Immature natural killer cell (primary cell): ENCODE measurements at regions not wholly inside any gene's neighbourhood (a gene's known extent, or its start where the extent isn't known, plus 50 kb on each side); places are given as distances from the start of the nearest gene placed in this dataset.
"Not testable (repeated sequence)": the region's sequence is repeated elsewhere in the genome, so short reads cannot be mapped to it uniquely, and the experiment has no call there.

Experiments
- DNase-seq, 3 donors: peaks; one replicate each; pipeline ENCODE4 v3.0.0; 2022; ENCODE audit warnings: mixed read lengths in 1 of 3
- H3K27ac Mint-ChIP-seq, 6 donors: one replicate each; pipeline ENCODE4 v1.8.0; 2020; ENCODE audit warnings: mixed read lengths in 6 of 6, mild to moderate bottlenecking in 5 of 6, inconsistent platforms in 4 of 6, moderate library complexity in 3 of 6
- H3K27me3 Mint-ChIP-seq, 3 donors: one replicate each; pipeline ENCODE4 v1.8.0; 2020 to 2021; ENCODE audit warnings: low read depth in 3 of 3, mild to moderate bottlenecking in 3 of 3, mixed read lengths in 3 of 3, moderate library complexity in 3 of 3, inconsistent platforms in 1 of 3
- H3K36me3 Mint-ChIP-seq, 3 donors: one replicate each; pipeline ENCODE4 v1.8.0; 2020; ENCODE audit warnings: mixed read lengths in 3 of 3, inconsistent platforms in 2 of 3, mild to moderate bottlenecking in 2 of 3
- H3K4me1 Mint-ChIP-seq, 2 donors: one replicate each; pipeline ENCODE4 v1.8.0; 2020; ENCODE audit warnings: inconsistent platforms in 2 of 2, mild to moderate bottlenecking in 2 of 2, mixed read lengths in 2 of 2, moderate library complexity in 1 of 2
- H3K4me3 Mint-ChIP-seq, 5 donors: one replicate each; pipeline ENCODE4 v1.8.0; 2020; ENCODE audit warnings: mild to moderate bottlenecking in 5 of 5, mixed read lengths in 5 of 5, inconsistent platforms in 3 of 5, moderate library complexity in 3 of 5
- H3K9me3 Mint-ChIP-seq, 6 donors: one replicate each; pipeline ENCODE4 v1.8.0; 2020; ENCODE audit warnings: mild to moderate bottlenecking in 6 of 6, mixed read lengths in 6 of 6, inconsistent platforms in 4 of 6, moderate library complexity in 3 of 6

DNA sequence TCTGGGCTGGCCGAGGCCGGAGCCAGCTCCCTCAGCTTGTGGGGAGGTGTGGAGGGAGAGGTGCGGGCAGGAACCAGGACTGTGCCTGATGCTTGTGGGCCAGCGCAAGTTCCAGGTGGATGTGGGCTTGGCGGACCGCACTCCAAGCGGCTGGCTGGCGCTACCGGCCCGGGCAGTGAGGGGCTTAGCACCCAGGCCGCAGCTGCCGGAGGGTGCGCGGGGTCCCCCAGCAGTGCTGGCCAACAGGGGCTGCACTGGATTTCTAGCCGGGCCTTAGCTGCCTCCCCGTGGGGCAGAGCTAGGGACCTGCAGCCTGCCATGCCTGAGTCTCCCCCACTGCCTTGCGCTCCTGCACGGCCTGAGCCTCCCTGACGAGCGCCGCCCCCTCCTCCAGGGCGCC lies 242.8 kb downstream of the CCSER2 start:
- Mint-ChIP-seq H3K4me3 (no peak overlapping the region), H3K36me3 (no peaks in the 10 kb centered on the region), H3K4me1 (no peaks in the 10 kb centered on the region), H3K27ac (no peak overlapping the region), H3K9me3 (peaks cover 0 to 1% (median 0%) of the 10 kb centered on the region in 6 donors), H3K27me3 (peaks cover 0 to 4% (median 2%) of the 10 kb centered on the region in 3 donors)
- no peak for DNase-seq

- H3K27ac Mint-ChIP-seq = no peak overlapping the region
- peaks cover 0 to 2% (median 2%) of the 10 kb centered on the region in 3 donors for H3K27me3 Mint-ChIP-seq
- no peak for DNase-seq
- H3K36me3 Mint-ChIP-seq = no peaks in the 10 kb centered on the region
- no peaks in the 10 kb centered on the region for H3K9me3 Mint-ChIP-seq
- H3K4me3 Mint-ChIP-seq = no peak overlapping the region
- H3K4me1 Mint-ChIP-seq = no peaks in the 10 kb centered on the region
These were observed 245.7 kb downstream of the CCSER2 start for GRCh38 chr10:84574102-84574501.

- Mint-ChIP-seq H3K4me1 (no peaks in the 10 kb centered on the region), H3K4me3 (no peak overlapping the region), H3K9me3 (no peaks in the 10 kb centered on the region), H3K27ac (no peak overlapping the region), H3K36me3 (no peaks in the 10 kb centered on the region), H3K27me3 (peaks cover 0 to 4% (median 2%) of the 10 kb centered on the region in 3 donors)
- DNase-seq = no peak
These were observed 253.6 kb downstream of the CCSER2 start for GRCh38 chr10:84581976-84582375.

- H3K4me1 Mint-ChIP-seq = no peaks in the 10 kb centered on the region
- H3K36me3 Mint-ChIP-seq = no peaks in the 10 kb centered on the region
- no peak overlapping the region for H3K4me3 Mint-ChIP-seq
- no peaks in the 10 kb centered on the region for H3K9me3 Mint-ChIP-seq
- H3K27ac Mint-ChIP-seq = no peak overlapping the region
- H3K27me3 Mint-ChIP-seq = peaks cover 0 to 4% (median 2%) of the 10 kb centered on the region in 3 donors
- no peak for DNase-seq
These were observed 255.1 kb downstream of the CCSER2 start for GRCh38 chr10:84583501-84583900.

- peaks cover 0 to 2% (median 2%) of the 10 kb centered on the region in 3 donors for H3K27me3 Mint-ChIP-seq
- no peak overlapping the region for H3K27ac Mint-ChIP-seq
- DNase-seq = no peak
- no peaks in the 10 kb centered on the region for H3K4me1 Mint-ChIP-seq
- no peaks in the 10 kb centered on the region for H3K9me3 Mint-ChIP-seq
- no peak overlapping the region for H3K4me3 Mint-ChIP-seq
- H3K36me3 Mint-ChIP-seq = no peaks in the 10 kb centered on the region
These were observed 259.4 kb downstream of the CCSER2 start for GRCh38 chr10:84587789-84588188.

DNA sequence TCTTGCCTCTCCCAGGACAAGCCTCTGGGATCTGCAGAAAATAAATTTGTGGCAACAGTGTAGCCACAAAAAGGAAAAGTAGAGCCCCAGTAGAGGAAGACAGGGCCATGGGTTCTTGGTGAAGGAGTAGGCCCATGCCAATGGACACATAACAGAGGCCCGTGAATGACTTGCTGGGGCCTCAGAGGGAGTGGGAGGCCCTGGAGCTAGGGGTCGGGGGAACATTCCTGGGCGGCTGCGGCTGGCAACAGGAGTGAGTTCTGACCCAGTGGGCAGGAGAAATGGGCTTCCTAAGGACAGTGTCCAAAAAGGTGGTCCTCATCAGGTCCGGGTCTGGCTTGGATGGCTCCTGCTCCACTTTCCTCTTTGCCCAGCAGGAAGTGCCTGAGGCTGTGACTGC lies 260.0 kb downstream of the CCSER2 start:
- Mint-ChIP-seq H3K36me3 (no peaks in the 10 kb centered on the region), H3K9me3 (no peaks in the 10 kb centered on the region), H3K27me3 (peaks cover 0 to 2% (median 2%) of the 10 kb centered on the region in 3 donors), H3K4me1 (no peaks in the 10 kb centered on the region), H3K4me3 (no peak overlapping the region), H3K27ac (no peak overlapping the region)
- no peak for DNase-seq

- Mint-ChIP-seq H3K4me1 (no peaks in the 10 kb centered on the region), H3K36me3 (no peaks in the 10 kb centered on the region), H3K9me3 (no peaks in the 10 kb centered on the region), H3K27me3 (peaks cover 0 to 2% (median 2%) of the 10 kb centered on the region in 3 donors), H3K27ac (no peak overlapping the region), H3K4me3 (no peak overlapping the region)
- no peak for DNase-seq
These were observed 260.6 kb downstream of the CCSER2 start for GRCh38 chr10:84588971-84589370.

- Mint-ChIP-seq H3K27ac (no peak overlapping the region), H3K4me3 (no peak overlapping the region), H3K4me1 (no peaks in the 10 kb centered on the region), H3K36me3 (no peaks in the 10 kb centered on the region), H3K9me3 (no peaks in the 10 kb centered on the region), H3K27me3 (peaks cover 0 to 2% (median 2%) of the 10 kb centered on the region in 3 donors)
- no peak for DNase-seq
These were observed 261.3 kb downstream of the CCSER2 start for GRCh38 chr10:84589526-84590205.

DNA sequence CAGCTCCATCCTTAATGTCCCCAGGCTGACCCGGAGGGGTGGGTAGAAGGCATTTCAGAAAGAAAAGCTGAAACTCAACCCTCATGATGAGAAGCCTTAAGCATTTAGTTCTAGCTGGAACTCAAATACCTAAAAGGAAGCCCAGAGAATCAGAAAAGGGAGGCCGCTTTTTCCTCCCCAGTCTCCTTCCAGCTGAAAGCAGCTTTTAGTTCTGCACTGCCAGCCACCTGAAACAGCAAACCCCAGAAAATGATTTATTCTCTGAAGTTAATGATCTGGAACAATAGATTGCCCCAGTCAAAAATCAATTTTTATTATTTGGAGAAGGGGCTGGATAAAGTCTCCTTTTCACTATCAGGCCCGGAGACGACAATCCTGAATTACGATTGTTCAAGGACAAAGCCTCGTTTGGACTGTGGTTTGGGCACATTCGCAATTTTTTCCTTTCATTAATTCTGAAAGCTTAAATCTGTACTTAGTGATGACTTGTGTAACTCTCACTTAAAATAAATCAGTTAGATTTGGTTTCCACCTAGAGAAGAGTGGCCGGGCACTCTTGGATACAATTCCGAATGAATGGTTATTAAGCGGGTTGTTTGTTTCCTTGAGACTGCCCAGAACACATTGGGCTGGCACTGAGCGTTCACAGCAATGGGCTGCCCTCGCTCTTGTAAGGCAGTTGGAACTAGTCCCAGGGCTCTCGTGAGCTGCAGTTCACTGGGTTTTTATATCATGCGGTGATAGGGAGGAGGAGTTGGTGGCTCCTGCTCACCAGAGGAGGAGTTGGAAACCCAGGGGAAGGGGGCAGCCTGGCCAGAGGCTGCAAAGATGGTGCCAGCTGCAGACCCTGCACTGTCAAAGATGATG lies 262.2 kb downstream of the CCSER2 start:
- H3K9me3 Mint-ChIP-seq = no peaks in the 10 kb centered on the region
- H3K27me3 Mint-ChIP-seq = peaks cover 0 to 2% (median 0%) of the 10 kb centered on the region in 3 donors
- no peak overlapping the region for H3K27ac Mint-ChIP-seq
- no peaks in the 10 kb centered on the region for H3K4me1 Mint-ChIP-seq
- no peak for DNase-seq
- no peak overlapping the region for H3K4me3 Mint-ChIP-seq
- no peaks in the 10 kb centered on the region for H3K36me3 Mint-ChIP-seq

- H3K4me1 Mint-ChIP-seq = no peaks in the 10 kb centered on the region
- H3K36me3 Mint-ChIP-seq = no peaks in the 10 kb centered on the region
- no peaks in the 10 kb centered on the region for H3K9me3 Mint-ChIP-seq
- peaks cover 0 to 3% (median 2%) of the 10 kb centered on the region in 3 donors for H3K27me3 Mint-ChIP-seq
- no peak overlapping the region for H3K27ac Mint-ChIP-seq
- DNase-seq = no peak
- no peak overlapping the region for H3K4me3 Mint-ChIP-seq
These were observed 265.1 kb downstream of the CCSER2 start for GRCh38 chr10:84593506-84593905.

DNA sequence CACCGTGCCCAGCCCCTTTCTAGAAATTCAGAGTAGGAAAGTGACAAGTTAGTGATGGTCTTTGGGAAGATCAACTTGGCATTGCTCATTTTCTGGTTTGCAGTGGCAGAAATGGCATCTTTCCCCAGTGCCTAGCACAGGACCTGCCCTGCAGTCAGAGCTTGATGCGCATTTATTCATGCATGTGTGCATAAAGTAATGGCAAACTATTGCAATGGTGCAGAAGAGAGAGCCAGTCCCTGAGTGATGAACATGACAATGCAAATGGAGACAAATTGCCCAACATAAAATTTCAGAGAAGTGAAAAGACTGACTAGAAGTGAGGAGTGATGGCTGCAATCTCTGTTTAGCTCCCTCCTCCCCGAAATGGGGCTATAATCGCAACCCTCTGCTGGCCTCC lies 268.2 kb downstream of the CCSER2 start:
- Mint-ChIP-seq H3K4me3 (no peak overlapping the region), H3K9me3 (no peaks in the 10 kb centered on the region), H3K4me1 (no peaks in the 10 kb centered on the region), H3K27ac (no peak overlapping the region), H3K36me3 (no peaks in the 10 kb centered on the region), H3K27me3 (peaks cover 0 to 3% (median 2%) of the 10 kb centered on the region in 3 donors)
- no peak for DNase-seq

DNA sequence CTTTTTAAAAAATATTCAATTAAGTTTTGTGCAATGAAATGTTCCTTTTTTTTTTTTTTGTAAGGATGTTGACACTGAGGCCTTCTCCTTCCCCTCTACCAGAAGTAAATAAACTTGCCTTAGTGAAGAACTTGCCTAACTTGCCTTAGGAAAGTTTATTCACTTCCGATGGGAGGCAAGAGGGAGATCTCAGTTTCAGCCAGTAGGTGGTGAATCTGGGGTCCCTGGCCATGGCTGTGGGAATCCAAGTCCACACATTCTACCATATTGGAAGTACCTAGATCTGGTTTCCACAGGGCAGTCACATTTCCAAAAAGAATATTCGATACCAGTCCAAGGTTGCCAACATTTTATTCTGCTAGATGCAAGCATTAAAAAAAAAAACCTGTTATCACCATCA lies 270.9 kb downstream of the CCSER2 start:
- Mint-ChIP-seq H3K27ac (no peak overlapping the region), H3K27me3 (peaks cover 0 to 3% (median 2%) of the 10 kb centered on the region in 3 donors)

GRCh38 chr10:84600947-84601346 lies 272.6 kb downstream of the CCSER2 start:
- Mint-ChIP-seq H3K4me3 (no peak overlapping the region), H3K36me3 (no peaks in the 10 kb centered on the region), H3K27me3 (peaks cover 0 to 3% (median 2%) of the 10 kb centered on the region in 3 donors), H3K9me3 (no peaks in the 10 kb centered on the region), H3K27ac (no peak overlapping the region), H3K4me1 (no peaks in the 10 kb centered on the region)
- no peak for DNase-seq

More for the DNA sequence above, 270.9 kb downstream of the CCSER2 start:
- no peak for DNase-seq
- Mint-ChIP-seq H3K4me1 (no peaks in the 10 kb centered on the region), H3K36me3 (no peaks in the 10 kb centered on the region), H3K4me3 (no peak overlapping the region), H3K9me3 (no peaks in the 10 kb centered on the region)

GRCh38 chr10:84602543-84602942 lies 274.2 kb downstream of the CCSER2 start:
- H3K27me3 Mint-ChIP-seq, H3K4me3 Mint-ChIP-seq, H3K36me3 Mint-ChIP-seq, H3K4me1 Mint-ChIP-seq, H3K27ac Mint-ChIP-seq, H3K9me3 Mint-ChIP-seq, DNase-seq: not testable (repeated sequence)
